ENCODE measurements at regions not wholly inside any gene's neighbourhood (a gene's known extent, or its start where the extent isn't known, plus 50 kb on each side); places are given as distances from the start of the nearest gene placed in this dataset.

- H3K4me1 Mint-ChIP-seq = no peaks in the 10 kb centered on the region
- DNase-seq = no peak
- no peak overlapping the region for H3K4me2 ChIP-seq (replicated peaks; ENCODE audit: extremely low read depth, low read length, poor library complexity, severe bottlenecking)
- no peaks in the 10 kb centered on the region for H3K27me3 ChIP-seq (ENCODE audit: control insufficient read depth in 2 of 2, insufficient read depth in 2 of 2, low read length in 2 of 2)
- no peaks in the 10 kb centered on the region for H3K4me1 ChIP-seq (ENCODE audit: control insufficient read depth in 1 of 2, insufficient read depth in 2 of 2, low read length in 2 of 2)
- no peaks in the 10 kb centered on the region for H3K79me2 ChIP-seq (ENCODE audit: insufficient read depth, low read length)
- H3K27ac Mint-ChIP-seq = no peak overlapping the region
- H3K9me3 ChIP-seq (replicated peaks in 1 of 2; ENCODE audit: control insufficient read depth in 1 of 2, insufficient read depth in 1 of 2, low read length in 2 of 2) = no peaks in the 10 kb centered on the region
- H3K9me3 Mint-ChIP-seq = peaks cover 0 to 6% (median 0%) of the 10 kb centered on the region in 7 donors
- WGBS (ENCODE audit: insufficient coverage) = 78% methylated on average over 1 of the region's 4 CpGs
- H3K4me3 ChIP-seq (replicated peaks in 1 of 3; ENCODE audit: low read depth in 2 of 3, low read length in 3 of 3) = no peak overlapping the region
- peaks cover 6 to 23% (median 10%) of the 10 kb centered on the region in 3 donors for H3K27me3 Mint-ChIP-seq (ENCODE audit: low read depth in 3 of 3)
- H3K9ac ChIP-seq (ENCODE audit: insufficient read depth, low read length, poor library complexity, severe bottlenecking) = no peak overlapping the region
- no peaks in the 10 kb centered on the region for H3K36me3 Mint-ChIP-seq
- H3K4me3 Mint-ChIP-seq = no peak overlapping the region
- H3K36me3 ChIP-seq (replicated peaks in 1 of 2; ENCODE audit: control insufficient read depth in 1 of 2, insufficient read depth in 2 of 2, low read length in 2 of 2) = no peaks in the 10 kb centered on the region
- no peak for TF ChIP-seq CTCF (IDR thresholded peaks at IDR 0.05)
- intact Hi-C loops (cut with micrococcal nuclease) = no loop called here
- no peaks in the 10 kb centered on the region for H4K20me1 ChIP-seq (ENCODE audit: insufficient read depth, low read length)
- H3K27ac ChIP-seq (ENCODE audit: low read depth in 1 of 2, low read length in 2 of 2) = no peak overlapping the region
- H2AFZ ChIP-seq (ENCODE audit: insufficient read depth, low read depth, low read length, poor library complexity, severe bottlenecking) = no peak overlapping the region
Measured at GRCh38 chr10:29184205-29185000, 104.5 kb upstream of the LYZL1 start.

DNA sequence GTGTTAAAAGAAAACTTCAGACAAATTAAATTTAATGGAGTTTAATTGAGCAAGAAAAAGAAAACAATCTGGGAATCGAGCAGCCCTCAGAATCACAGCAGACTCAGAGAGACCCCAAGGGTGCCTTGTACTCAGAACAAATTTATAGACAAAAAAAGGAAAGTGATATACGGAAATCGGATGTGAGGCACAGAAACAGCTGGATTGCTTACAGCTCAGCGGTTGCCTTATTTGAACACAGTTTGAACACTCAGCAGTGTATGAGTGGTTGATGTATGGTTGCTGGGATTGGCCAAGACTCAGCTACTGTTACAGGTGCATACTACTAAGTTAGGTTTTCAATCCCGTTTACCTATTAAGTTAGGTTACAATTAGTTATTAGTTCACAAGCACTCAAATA, 103.8 kb upstream of the LYZL1 start:
- no peak overlapping the region for H3K27ac ChIP-seq (ENCODE audit: low read depth in 1 of 2, low read length in 2 of 2)

More for the DNA sequence above, 103.8 kb upstream of the LYZL1 start:
- 100% methylated on average over 4 of the region's 5 CpGs for WGBS (ENCODE audit: insufficient coverage)
- Mint-ChIP-seq H3K36me3 (no peaks in the 10 kb centered on the region), H3K4me1 (no peaks in the 10 kb centered on the region), H3K27ac (no peak overlapping the region), H3K4me3 (no peak overlapping the region), H3K9me3 (peaks cover 0 to 7% (median 0%) of the 10 kb centered on the region in 7 donors), H3K27me3 (ENCODE audit: low read depth in 3 of 3) (peaks cover 8 to 23% (median 10%) of the 10 kb centered on the region in 3 donors)
- intact Hi-C loops (cut with micrococcal nuclease) = no loop called here
- Histone ChIP-seq H3K9ac (ENCODE audit: insufficient read depth, low read length, poor library complexity, severe bottlenecking) (no peak overlapping the region), H3K4me3 (replicated peaks in 1 of 3; ENCODE audit: low read depth in 2 of 3, low read length in 3 of 3) (no peak overlapping the region), H3K36me3 (replicated peaks in 1 of 2; ENCODE audit: control insufficient read depth in 1 of 2, insufficient read depth in 2 of 2, low read length in 2 of 2) (no peaks in the 10 kb centered on the region), H3K4me1 (ENCODE audit: control insufficient read depth in 1 of 2, insufficient read depth in 2 of 2, low read length in 2 of 2) (no peaks in the 10 kb centered on the region), H4K20me1 (ENCODE audit: insufficient read depth, low read length) (no peaks in the 10 kb centered on the region), H3K4me2 (replicated peaks; ENCODE audit: extremely low read depth, low read length, poor library complexity, severe bottlenecking) (no peak overlapping the region), H3K9me3 (replicated peaks in 1 of 2; ENCODE audit: control insufficient read depth in 1 of 2, insufficient read depth in 1 of 2, low read length in 2 of 2) (no peaks in the 10 kb centered on the region), H3K27me3 (ENCODE audit: control insufficient read depth in 2 of 2, insufficient read depth in 2 of 2, low read length in 2 of 2) (no peaks in the 10 kb centered on the region), H3K79me2 (ENCODE audit: insufficient read depth, low read length) (no peaks in the 10 kb centered on the region), H2AFZ (ENCODE audit: insufficient read depth, low read depth, low read length, poor library complexity, severe bottlenecking) (no peak overlapping the region)
- no peak for DNase-seq
- no peak for TF ChIP-seq CTCF (IDR thresholded peaks at IDR 0.05)
